GM10266 (cell line): ENCODE measurements at regions not wholly inside any gene's neighbourhood (a gene's known extent, or its start where the extent isn't known, plus 50 kb on each side); places are given as distances from the start of the nearest gene placed in this dataset.
"Not testable (repeated sequence)": the region's sequence is repeated elsewhere in the genome, so short reads cannot be mapped to it uniquely, and the experiment has no call there.

Source experiments
- DNase-seq: peaks from one replicate; pipeline ENCODE4 v3.0.0; 2012; ENCODE audit errors: extremely low spot score
- CTCF ChIP-seq: IDR thresholded peaks from 2 replicates; pipeline ENCODE4 v1.5.1; 2012; ENCODE audit warnings: mild to moderate bottlenecking, low read depth; ENCODE audit not compliant: control insufficient read depth, insufficient read depth; ENCODE audit errors: missing control alignments

GRCh38 chr2:16387461-16387984 lies 278.1 kb downstream of the CYRIA start:
- no peak for TF ChIP-seq CTCF
- DNase-seq = no peak

GRCh38 chr2:16386431-16386830 lies 279.2 kb downstream of the CYRIA start:
- no peak for DNase-seq
- no peak for TF ChIP-seq CTCF

- no peak for TF ChIP-seq CTCF
- DNase-seq = no peak
Measured at GRCh38 chr2:16386031-16386430, 279.6 kb downstream of the CYRIA start.

- DNase-seq = no peak
- TF ChIP-seq CTCF = no peak
Measured at GRCh38 chr2:16385341-16385740, 280.3 kb downstream of the CYRIA start.

- no peak for TF ChIP-seq CTCF
- DNase-seq = no peak
Measured at GRCh38 chr2:16383411-16383810, 282.2 kb downstream of the CYRIA start.

GRCh38 chr2:16382451-16382850 lies 283.2 kb downstream of the CYRIA start:
- no peak for TF ChIP-seq CTCF
- DNase-seq = no peak

GRCh38 chr2:16381511-16381910 lies 284.1 kb downstream of the CYRIA start:
- no peak for DNase-seq
- TF ChIP-seq CTCF = no peak

- DNase-seq = not testable (repeated sequence)
Measured at GRCh38 chr2:16379901-16380300, 285.7 kb downstream of the CYRIA start.

- DNase-seq = not testable (repeated sequence)
Measured at GRCh38 chr2:16379061-16379460, 286.6 kb downstream of the CYRIA start.
